Prostate gland (tissue), 2 donors: ENCODE measurements at regions not wholly inside any gene's neighbourhood (a gene's known extent, or its start where the extent isn't known, plus 50 kb on each side); places are given as distances from the start of the nearest gene placed in this dataset.

ENCODE experiments used
- DNase-seq: peaks from one replicate; pipeline ENCODE4 v3.0.0-alpha.2; 2019; ENCODE audit warnings: low spot score
- H3K27ac ChIP-seq, 2 donors: fragments of 200-600 bp; sonication (generic); 2 replicates each; pipeline ENCODE4 v1.5.1; 2017 to 2019
- H3K27me3 ChIP-seq: fragments of 200-600 bp; sonication (generic); replicated peaks from 2 replicates; pipeline ENCODE4 v1.5.1; 2019; ENCODE audit not compliant: insufficient read depth
- H3K36me3 ChIP-seq, 2 donors: fragments of 200-600 bp; sonication (generic); 1 replicate in 1 of 2; 2 replicates in 1 of 2; pipeline versions ENCODE4 v1.5.1 to v1.8.1; 2017 to 2019
- H3K4me1 ChIP-seq: fragments of 200-600 bp; sonication (generic); replicated peaks from 2 replicates; pipeline ENCODE4 v1.5.1; 2019
- H3K4me3 ChIP-seq, 2 donors: fragments of 200-600 bp; sonication (generic); 2 replicates each; pipeline ENCODE4 v1.5.1; 2017 to 2019
- H3K9me3 ChIP-seq: fragments of 200-600 bp; sonication (generic); 2 replicates; pipeline ENCODE4 v1.5.1; 2017
- POLR2A ChIP-seq: fragments of 450-650 bp; IDR thresholded peaks from one replicate; pipeline ENCODE4 v1.6.1; 2016; ENCODE audit warnings: antibody characterized with exemption, mild to moderate bottlenecking
- POLR2AphosphoS5 ChIP-seq: sonication (generic); formaldehyde crosslinking; IDR thresholded peaks from one replicate; pipeline ENCODE4 v1.6.1; 2017; ENCODE audit warnings: antibody characterized with exemption
- WGBS: methylation state at CpG from one replicate; pipeline ENCODE4 v1.1.5; 2018; 5-methylcytosine and 5-hydroxymethylcytosine counted together
- intact Hi-C: fragments of 100-400 bp; cut with DNase I; formaldehyde crosslinking; loops from one replicate; pipeline ENCODE4 v1.14.2; 2022
- TF ChIP-seq, protein P1 (sequence below), 4 experiments: fragments of 200-600 bp in 2 of 4; fragments of 450-650 bp in 2 of 4; sonication (generic) in 2 of 4; IDR thresholded peaks; 1 replicate in 3 of 4; 2 replicates in 1 of 4; pipeline ENCODE4 v1.5.1; 2016 to 2019; ENCODE audit warnings: antibody characterized with exemption in 4 of 4, mild to moderate bottlenecking in 2 of 4, moderate library complexity in 2 of 4

DNA sequence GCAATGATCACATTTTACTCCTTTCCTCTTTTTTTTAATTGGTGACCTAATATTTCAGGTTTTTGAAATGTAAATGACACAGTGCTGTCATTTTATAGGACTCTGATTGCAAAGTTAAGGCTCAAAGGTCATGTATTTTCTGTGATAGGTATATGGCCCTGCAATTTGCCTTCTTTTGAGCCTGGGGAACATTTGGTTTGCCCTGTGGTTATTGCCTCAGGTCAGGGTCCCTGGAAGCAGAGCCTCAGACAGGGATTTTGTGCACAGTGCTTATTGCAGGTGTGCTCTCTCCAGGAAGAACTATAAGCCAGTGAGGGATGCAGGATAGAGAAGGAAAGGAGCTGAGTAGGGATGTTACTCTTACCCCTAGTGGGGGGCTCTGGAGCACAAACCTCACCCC, 229.3 kb upstream of the ECI2 start:
- DNase-seq, result no peak

DNA sequence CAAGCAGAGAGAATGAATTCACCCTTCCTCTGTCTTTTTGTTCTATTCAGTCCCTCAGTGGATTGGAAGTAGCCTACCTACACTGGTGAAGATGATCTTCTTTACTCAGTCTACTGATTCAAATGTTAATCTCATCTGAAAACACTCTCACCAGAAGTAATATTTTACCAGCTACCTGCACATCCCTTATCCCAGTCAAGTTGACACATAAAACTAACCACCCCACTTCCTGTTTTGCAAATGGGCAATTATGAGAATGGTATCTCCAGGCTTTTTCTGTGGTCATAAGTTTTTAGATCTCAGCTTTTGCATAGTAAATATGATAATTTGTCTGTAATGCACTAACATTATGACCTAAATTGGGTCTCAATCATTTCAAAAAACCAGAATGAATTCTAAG, 228.8 kb upstream of the ECI2 start:
- no peaks in the 10 kb centered on the region for H3K9me3 ChIP-seq
- H3K4me1 ChIP-seq, result no peaks in the 10 kb centered on the region
- intact Hi-C loops, result no loop called here
- no peaks in the 10 kb centered on the region for H3K36me3 ChIP-seq
- no peak overlapping the region for H3K27ac ChIP-seq
- H3K4me3 ChIP-seq, result no peak overlapping the region
- DNase-seq, result no peak
- TF ChIP-seq POLR2A, result no peak
- TF ChIP-seq, protein P1, sequence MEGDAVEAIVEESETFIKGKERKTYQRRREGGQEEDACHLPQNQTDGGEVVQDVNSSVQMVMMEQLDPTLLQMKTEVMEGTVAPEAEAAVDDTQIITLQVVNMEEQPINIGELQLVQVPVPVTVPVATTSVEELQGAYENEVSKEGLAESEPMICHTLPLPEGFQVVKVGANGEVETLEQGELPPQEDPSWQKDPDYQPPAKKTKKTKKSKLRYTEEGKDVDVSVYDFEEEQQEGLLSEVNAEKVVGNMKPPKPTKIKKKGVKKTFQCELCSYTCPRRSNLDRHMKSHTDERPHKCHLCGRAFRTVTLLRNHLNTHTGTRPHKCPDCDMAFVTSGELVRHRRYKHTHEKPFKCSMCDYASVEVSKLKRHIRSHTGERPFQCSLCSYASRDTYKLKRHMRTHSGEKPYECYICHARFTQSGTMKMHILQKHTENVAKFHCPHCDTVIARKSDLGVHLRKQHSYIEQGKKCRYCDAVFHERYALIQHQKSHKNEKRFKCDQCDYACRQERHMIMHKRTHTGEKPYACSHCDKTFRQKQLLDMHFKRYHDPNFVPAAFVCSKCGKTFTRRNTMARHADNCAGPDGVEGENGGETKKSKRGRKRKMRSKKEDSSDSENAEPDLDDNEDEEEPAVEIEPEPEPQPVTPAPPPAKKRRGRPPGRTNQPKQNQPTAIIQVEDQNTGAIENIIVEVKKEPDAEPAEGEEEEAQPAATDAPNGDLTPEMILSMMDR (IDR thresholded peaks at IDR 0.05), result no peak
- TF ChIP-seq POLR2AphosphoS5, result no peak
- H3K27me3 ChIP-seq, result no peaks in the 10 kb centered on the region

More for the DNA sequence above, 229.3 kb upstream of the ECI2 start:
- Histone ChIP-seq H3K36me3 (no peaks in the 10 kb centered on the region), H3K4me1 (no peaks in the 10 kb centered on the region), H3K9me3 (no peaks in the 10 kb centered on the region), H3K27ac (no peak overlapping the region), H3K4me3 (no peak overlapping the region), H3K27me3 (no peaks in the 10 kb centered on the region)
- intact Hi-C loops, result no loop called here
- TF ChIP-seq POLR2A (no peak), POLR2AphosphoS5 (no peak)
- TF ChIP-seq, protein P1 (IDR thresholded peaks at IDR 0.05), result no peak

DNA sequence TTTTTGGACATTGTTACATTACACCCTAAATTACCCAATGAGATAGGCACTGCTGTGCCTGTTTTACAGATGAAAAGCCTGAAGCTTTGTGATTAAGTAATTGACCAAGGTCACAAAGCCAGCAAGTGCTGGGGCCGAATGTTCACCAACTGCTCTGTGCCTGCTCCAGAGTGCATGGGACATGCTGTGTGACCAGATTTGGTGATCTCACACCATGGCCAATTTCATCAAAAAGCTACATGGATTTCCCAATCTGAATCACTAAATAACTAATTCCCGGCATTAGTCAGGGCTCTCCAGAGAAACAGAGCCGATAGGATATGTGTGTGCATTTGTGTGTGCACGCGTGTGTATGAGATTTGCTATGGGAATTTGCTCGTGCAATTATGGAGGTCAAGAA, 228.3 kb upstream of the ECI2 start:
- Histone ChIP-seq H3K36me3 (no peaks in the 10 kb centered on the region), H3K27me3 (no peaks in the 10 kb centered on the region), H3K9me3 (no peaks in the 10 kb centered on the region), H3K4me1 (no peaks in the 10 kb centered on the region), H3K4me3 (no peak overlapping the region), H3K27ac (no peak overlapping the region)
- WGBS, result 78% methylated on average over 6 of the region's 6 CpGs
- no peak for DNase-seq
- no peak for TF ChIP-seq POLR2AphosphoS5
- intact Hi-C loops, result no loop called here

DNA sequence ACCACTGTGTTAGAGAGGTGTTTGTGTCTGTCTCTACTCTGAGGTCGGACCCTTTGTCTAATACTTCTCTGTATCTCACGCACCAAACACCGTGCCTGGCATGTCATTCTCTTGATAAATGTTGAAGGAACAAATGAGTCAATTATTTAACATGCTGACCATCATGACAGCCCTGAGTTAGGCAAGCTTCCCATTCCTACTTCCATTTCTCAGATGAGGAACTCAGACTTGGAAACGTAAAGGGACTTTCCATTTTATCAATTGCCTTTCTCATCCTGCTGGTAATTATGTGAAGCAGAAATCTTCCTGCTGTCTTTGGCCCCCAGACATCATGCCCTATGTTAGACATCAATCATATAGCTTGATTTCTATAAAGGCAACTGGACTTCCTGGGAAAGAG, 227.0 kb upstream of the ECI2 start:
- WGBS, result 91% methylated on average over 4 of the region's 4 CpGs
- intact Hi-C loops, result no loop called here
- H3K9me3 ChIP-seq, result no peaks in the 10 kb centered on the region
- no peaks in the 10 kb centered on the region for H3K4me1 ChIP-seq
- DNase-seq, result no peak
- H3K27me3 ChIP-seq, result no peaks in the 10 kb centered on the region
- TF ChIP-seq, protein P1 (IDR thresholded peaks at IDR 0.05), result no peak
- TF ChIP-seq POLR2A (no peak), POLR2AphosphoS5 (no peak)
- no peaks in the 10 kb centered on the region for H3K36me3 ChIP-seq
- H3K27ac ChIP-seq, result no peak overlapping the region
- H3K4me3 ChIP-seq, result no peak overlapping the region

DNA sequence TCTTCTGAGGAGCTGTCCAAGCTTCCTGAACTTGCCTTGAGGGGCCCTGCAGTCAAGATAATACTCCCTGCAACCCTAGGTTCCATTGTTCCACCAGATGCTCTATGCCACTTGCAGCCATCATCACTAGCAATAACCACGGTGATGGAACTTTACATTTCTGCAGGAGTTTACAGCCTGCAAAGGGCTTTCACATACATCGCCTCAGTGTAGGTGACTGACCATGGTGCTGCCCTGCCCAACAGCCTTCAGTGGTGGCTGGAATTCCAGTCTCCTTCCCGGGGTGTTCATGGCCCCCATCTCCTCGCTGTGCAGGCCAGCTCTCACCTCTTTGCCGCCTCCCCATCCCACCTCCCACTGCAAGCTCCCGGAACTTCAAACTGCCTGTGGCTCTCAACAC, 225.5 kb upstream of the ECI2 start:
- H3K27me3 ChIP-seq, result no peaks in the 10 kb centered on the region

More for the DNA sequence above, 225.5 kb upstream of the ECI2 start:
- Histone ChIP-seq H3K4me1 (no peaks in the 10 kb centered on the region), H3K9me3 (no peaks in the 10 kb centered on the region), H3K36me3 (no peaks in the 10 kb centered on the region), H3K27ac (no peak overlapping the region), H3K4me3 (no peak overlapping the region)
- WGBS, result 86% methylated on average over 6 of the region's 6 CpGs
- intact Hi-C loops, result no loop called here
- DNase-seq, result no peak
- TF ChIP-seq POLR2A (no peak), POLR2AphosphoS5 (no peak)
- TF ChIP-seq, protein P1 (IDR thresholded peaks at IDR 0.05), result no peak
